Parathyroid adenoma (tissue), 2 donors: ENCODE measurements at regions not wholly inside any gene's neighbourhood (a gene's known extent, or its start where the extent isn't known, plus 50 kb on each side); places are given as distances from the start of the nearest gene placed in this dataset.

Experiments used
- H2AFZ ChIP-seq: fragments of 300-600 bp; sonication (generic); one replicate; pipeline ENCODE4 v1.7.0; 2017; ENCODE audit warnings: antibody characterized with exemption, mild to moderate bottlenecking
- H3K27ac ChIP-seq: fragments of 300-600 bp; sonication (generic); one replicate; pipeline ENCODE4 v1.7.0; 2017
- H3K27me3 ChIP-seq: fragments of 300-600 bp; sonication (generic); one replicate; pipeline ENCODE4 v1.7.0; 2017; ENCODE audit warnings: low read length; ENCODE audit not compliant: control insufficient read depth, insufficient read depth
- H3K36me3 ChIP-seq: fragments of 300-600 bp; sonication (generic); one replicate; pipeline ENCODE4 v1.7.0; 2017; ENCODE audit warnings: low read length; ENCODE audit not compliant: control insufficient read depth, insufficient read depth
- H3K4me1 ChIP-seq: fragments of 300-600 bp; sonication (generic); one replicate; pipeline ENCODE4 v1.7.0; 2017; ENCODE audit warnings: control low read depth
- H3K4me2 ChIP-seq: fragments of 300-600 bp; sonication (generic); one replicate; pipeline ENCODE4 v1.7.0; 2017; ENCODE audit warnings: low read length
- H3K4me3 ChIP-seq: fragments of 300-600 bp; sonication (generic); one replicate; pipeline ENCODE4 v1.7.0; 2017; ENCODE audit warnings: low read depth, low read length
- H3K79me2 ChIP-seq: fragments of 300-600 bp; sonication (generic); one replicate; pipeline ENCODE4 v1.7.0; 2017; ENCODE audit warnings: control low read depth
- H3K9ac ChIP-seq: fragments of 300-600 bp; sonication (generic); one replicate; pipeline ENCODE4 v1.7.0; 2017; ENCODE audit warnings: mild to moderate bottlenecking
- H3K9me3 ChIP-seq: fragments of 300-600 bp; sonication (generic); one replicate; pipeline ENCODE4 v1.7.0; 2017; ENCODE audit warnings: low read length; ENCODE audit not compliant: control insufficient read depth
- CTCF ChIP-seq: fragments of 300-600 bp; sonication (generic); IDR thresholded peaks from one replicate; pipeline ENCODE4 v1.7.0; 2017; ENCODE audit warnings: antibody characterized with exemption, mild to moderate bottlenecking
- donor health status: primary hyperparathyroidism.

- Histone ChIP-seq H3K9me3 (no peaks in the 10 kb centered on the region), H3K36me3 (no peaks in the 10 kb centered on the region), H3K9ac (no peak overlapping the region), H3K4me1 (peaks cover 3% of the 10 kb centered on the region), H3K27me3 (no peaks in the 10 kb centered on the region), H3K4me3 (no peak overlapping the region), H2AFZ (no peak overlapping the region), H3K4me2 (no peak overlapping the region), H3K79me2 (no peaks in the 10 kb centered on the region), H3K27ac (no peak overlapping the region)
- TF ChIP-seq CTCF: peak; percentile 15
Observed at GRCh38 chr10:3902054-3902808, 117.2 kb upstream of the KLF6 start.

- Histone ChIP-seq H3K79me2 (no peaks in the 10 kb centered on the region), H3K27ac (no peak overlapping the region), H3K9ac (no peak overlapping the region), H2AFZ (no peak overlapping the region), H3K4me1 (peaks cover 3% of the 10 kb centered on the region), H3K27me3 (no peaks in the 10 kb centered on the region), H3K4me3 (no peak overlapping the region), H3K36me3 (no peaks in the 10 kb centered on the region), H3K4me2 (no peak overlapping the region), H3K9me3 (no peaks in the 10 kb centered on the region)
- no peak for TF ChIP-seq CTCF
Observed at GRCh38 chr10:3901370-3901769, 116.4 kb upstream of the KLF6 start.

- Histone ChIP-seq H3K4me1 (peaks cover 3% of the 10 kb centered on the region), H3K9ac (no peak overlapping the region), H3K27ac (no peak overlapping the region), H2AFZ (no peak overlapping the region), H3K79me2 (no peaks in the 10 kb centered on the region), H3K9me3 (no peaks in the 10 kb centered on the region), H3K4me3 (no peak overlapping the region), H3K27me3 (no peaks in the 10 kb centered on the region), H3K36me3 (no peaks in the 10 kb centered on the region), H3K4me2 (no peak overlapping the region)
- no peak for TF ChIP-seq CTCF
Observed at GRCh38 chr10:3900391-3900790, 115.4 kb upstream of the KLF6 start.

- no peak overlapping the region for H3K4me2 ChIP-seq
- peaks cover 3% of the 10 kb centered on the region for H3K4me1 ChIP-seq
- no peak overlapping the region for H3K27ac ChIP-seq
- peak overlapping the region; percentile 13 for H2AFZ ChIP-seq
- H3K9me3 ChIP-seq: no peaks in the 10 kb centered on the region
- H3K9ac ChIP-seq: no peak overlapping the region
- no peaks in the 10 kb centered on the region for H3K27me3 ChIP-seq
- H3K4me3 ChIP-seq: no peak overlapping the region
- no peaks in the 10 kb centered on the region for H3K79me2 ChIP-seq
- H3K36me3 ChIP-seq: no peaks in the 10 kb centered on the region
- TF ChIP-seq CTCF: no peak
Observed at GRCh38 chr10:3898821-3899220, 113.8 kb upstream of the KLF6 start.

- H3K4me1 ChIP-seq: peaks cover 11% of the 10 kb centered on the region
- H2AFZ ChIP-seq: no peak overlapping the region
- H3K27me3 ChIP-seq: no peaks in the 10 kb centered on the region
- H3K9me3 ChIP-seq: no peaks in the 10 kb centered on the region
- H3K4me3 ChIP-seq: no peak overlapping the region
- H3K36me3 ChIP-seq: no peaks in the 10 kb centered on the region
- no peak overlapping the region for H3K9ac ChIP-seq
- H3K27ac ChIP-seq: no peak overlapping the region
- no peaks in the 10 kb centered on the region for H3K79me2 ChIP-seq
- no peak overlapping the region for H3K4me2 ChIP-seq
- no peak for TF ChIP-seq CTCF
Observed at GRCh38 chr10:3897156-3897555, 112.1 kb upstream of the KLF6 start.
